ENCODE measurements at regions not wholly inside any gene's neighbourhood (a gene's known extent, or its start where the extent isn't known, plus 50 kb on each side); places are given as distances from the start of the nearest gene placed in this dataset.

GRCh38 chr2:133838642-133839365 lies 270.5 kb upstream of the NCKAP5 start:
- ChIA-PET POLR2A (no interaction called here), CTCF (no interaction called here)
- TF ChIP-seq SP1 (IDR thresholded peaks at IDR 0.05) = no peak
- no peak for TF ChIP-seq TARDBP (IDR thresholded peaks at IDR 0.05)
- TF ChIP-seq FOXA1 (IDR thresholded peaks at IDR 0.05) = no peak
- no peak for TF ChIP-seq HDGF (IDR thresholded peaks at IDR 0.05; ENCODE audit: borderline replicate concordance)
- no peak for TF ChIP-seq CTBP1 (IDR thresholded peaks at IDR 0.05; ENCODE audit: borderline replicate concordance)
- no peak for TF ChIP-seq LEF1 (IDR thresholded peaks at IDR 0.05; ENCODE audit: borderline replicate concordance)
- TF ChIP-seq L3MBTL2 (conservative IDR thresholded peaks at IDR 0.05) = no peak
- TF ChIP-seq SUZ12 (IDR thresholded peaks at IDR 0.05) = no peak
- no peak for TF ChIP-seq FOXM1 (IDR thresholded peaks at IDR 0.05; ENCODE audit: borderline replicate concordance)
- no peak for TF ChIP-seq BHLHE40 (IDR thresholded peaks at IDR 0.05; ENCODE audit: borderline replicate concordance)
- no peak for TF ChIP-seq NFRKB (IDR thresholded peaks at IDR 0.05)
- TF ChIP-seq ARNT (IDR thresholded peaks at IDR 0.05) = no peak
- TF ChIP-seq, protein P1, sequence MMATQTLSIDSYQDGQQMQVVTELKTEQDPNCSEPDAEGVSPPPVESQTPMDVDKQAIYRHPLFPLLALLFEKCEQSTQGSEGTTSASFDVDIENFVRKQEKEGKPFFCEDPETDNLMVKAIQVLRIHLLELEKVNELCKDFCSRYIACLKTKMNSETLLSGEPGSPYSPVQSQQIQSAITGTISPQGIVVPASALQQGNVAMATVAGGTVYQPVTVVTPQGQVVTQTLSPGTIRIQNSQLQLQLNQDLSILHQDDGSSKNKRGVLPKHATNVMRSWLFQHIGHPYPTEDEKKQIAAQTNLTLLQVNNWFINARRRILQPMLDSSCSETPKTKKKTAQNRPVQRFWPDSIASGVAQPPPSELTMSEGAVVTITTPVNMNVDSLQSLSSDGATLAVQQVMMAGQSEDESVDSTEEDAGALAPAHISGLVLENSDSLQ (IDR thresholded peaks at IDR 0.05) = no peak
- no peak for TF ChIP-seq ELF4 (IDR thresholded peaks at IDR 0.05)
- TF ChIP-seq ZNF384 (IDR thresholded peaks at IDR 0.05) = no peak
- no peak for TF ChIP-seq FOXK2 (IDR thresholded peaks at IDR 0.05)
- no peak for DNase-seq (ENCODE audit: extremely low spot score)

- DNase-seq (ENCODE audit: extremely low spot score) = no peak
- TF ChIP-seq ZNF384 (IDR thresholded peaks at IDR 0.05) (no peak), ELF4 (IDR thresholded peaks at IDR 0.05) (no peak), FOXM1 (IDR thresholded peaks at IDR 0.05; ENCODE audit: borderline replicate concordance) (no peak), TARDBP (IDR thresholded peaks at IDR 0.05) (no peak), FOXA1 (IDR thresholded peaks at IDR 0.05) (no peak), ARNT (IDR thresholded peaks at IDR 0.05) (no peak), L3MBTL2 (conservative IDR thresholded peaks at IDR 0.05) (no peak), HDGF (IDR thresholded peaks at IDR 0.05; ENCODE audit: borderline replicate concordance) (no peak), SP1 (IDR thresholded peaks at IDR 0.05) (no peak), CTBP1 (IDR thresholded peaks at IDR 0.05; ENCODE audit: borderline replicate concordance) (no peak), SUZ12 (IDR thresholded peaks at IDR 0.05) (no peak), LEF1 (IDR thresholded peaks at IDR 0.05; ENCODE audit: borderline replicate concordance) (no peak), FOXK2 (IDR thresholded peaks at IDR 0.05) (no peak), BHLHE40 (IDR thresholded peaks at IDR 0.05; ENCODE audit: borderline replicate concordance) (no peak)
- TF ChIP-seq, protein P1 (IDR thresholded peaks at IDR 0.05) = no peak
- POLR2A ChIA-PET = no interaction called here
- CTCF ChIA-PET = no interaction called here
These were observed 271.4 kb upstream of the NCKAP5 start for GRCh38 chr2:133839677-133840076.

DNA sequence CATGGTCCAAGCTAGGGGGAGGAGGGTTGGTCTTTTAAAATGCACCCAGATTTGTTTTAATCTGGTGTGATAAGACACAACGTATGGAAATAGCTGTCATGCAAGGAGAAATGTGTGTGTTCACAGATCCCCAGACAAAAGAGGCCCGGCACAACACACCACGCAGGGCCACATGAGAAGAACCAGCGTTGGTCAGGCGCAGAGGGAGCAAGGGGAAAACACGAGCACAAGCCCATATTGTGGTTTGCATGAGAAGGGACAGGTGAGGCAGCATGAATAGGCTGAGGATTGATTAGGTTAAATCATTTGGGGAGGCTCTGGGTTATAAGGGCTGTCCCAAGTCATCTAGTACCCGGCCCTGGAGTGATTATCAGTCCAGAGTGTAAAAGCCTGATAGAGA lies 272.5 kb upstream of the NCKAP5 start:
- CTCF ChIA-PET = interaction anchor here (0.7 kb wide), 1 partner anchor 323 kb away, joined by 3 read pairs; no protein-coding TSS in a partner anchor
- POLR2A ChIA-PET = no interaction called here
- no peak for DNase-seq (ENCODE audit: extremely low spot score)
- TF ChIP-seq CTBP1 (IDR thresholded peaks at IDR 0.05; ENCODE audit: borderline replicate concordance) (no peak), SP1 (IDR thresholded peaks at IDR 0.05) (no peak), ARNT (IDR thresholded peaks at IDR 0.05) (no peak), ELF4 (IDR thresholded peaks at IDR 0.05) (no peak), LEF1 (IDR thresholded peaks at IDR 0.05; ENCODE audit: borderline replicate concordance) (no peak), L3MBTL2 (conservative IDR thresholded peaks at IDR 0.05) (no peak), NFRKB (IDR thresholded peaks at IDR 0.05) (no peak), FOXM1 (IDR thresholded peaks at IDR 0.05; ENCODE audit: borderline replicate concordance) (no peak), ZNF384 (IDR thresholded peaks at IDR 0.05) (no peak), SUZ12 (IDR thresholded peaks at IDR 0.05) (no peak), HDGF (IDR thresholded peaks at IDR 0.05; ENCODE audit: borderline replicate concordance) (no peak)

DNA sequence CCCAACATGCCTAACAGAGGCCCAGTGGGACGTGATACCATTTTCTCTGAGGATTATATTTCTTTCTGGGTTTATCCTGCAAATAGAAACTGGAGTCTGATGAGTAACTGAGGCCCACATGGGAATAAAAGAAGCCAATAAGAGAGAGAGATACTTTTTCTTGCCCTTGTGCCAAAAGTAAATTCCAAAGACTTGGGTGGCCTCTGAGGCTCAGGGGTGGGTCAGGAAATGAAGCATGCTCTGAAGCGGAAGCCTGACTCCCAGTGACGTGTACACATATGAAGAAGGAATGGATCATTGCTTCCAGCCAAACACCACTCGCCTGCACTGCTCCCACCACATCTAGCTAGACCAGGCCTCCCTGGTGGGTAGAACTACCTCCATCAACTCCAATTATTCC lies 273.6 kb upstream of the NCKAP5 start:
- TF ChIP-seq CTBP1 (IDR thresholded peaks at IDR 0.05; ENCODE audit: borderline replicate concordance) = no peak
- TF ChIP-seq ELF4 (IDR thresholded peaks at IDR 0.05) = no peak
- TF ChIP-seq FOXA1 (IDR thresholded peaks at IDR 0.05) = no peak
- no peak for TF ChIP-seq ZNF384 (IDR thresholded peaks at IDR 0.05)
- TF ChIP-seq TARDBP (IDR thresholded peaks at IDR 0.05) = no peak
- TF ChIP-seq L3MBTL2 (conservative IDR thresholded peaks at IDR 0.05) = no peak
- TF ChIP-seq SP1 (IDR thresholded peaks at IDR 0.05) = no peak
- TF ChIP-seq LEF1 (IDR thresholded peaks at IDR 0.05; ENCODE audit: borderline replicate concordance) = no peak
- no peak for TF ChIP-seq NFRKB (IDR thresholded peaks at IDR 0.05)
- TF ChIP-seq SUZ12 (IDR thresholded peaks at IDR 0.05) = no peak
- no peak for TF ChIP-seq BHLHE40 (IDR thresholded peaks at IDR 0.05; ENCODE audit: borderline replicate concordance)
- TF ChIP-seq HDGF (IDR thresholded peaks at IDR 0.05; ENCODE audit: borderline replicate concordance) = no peak
- no peak for TF ChIP-seq FOXM1 (IDR thresholded peaks at IDR 0.05; ENCODE audit: borderline replicate concordance)
- TF ChIP-seq, protein P1 (IDR thresholded peaks at IDR 0.05) = no peak
- TF ChIP-seq FOXK2 (IDR thresholded peaks at IDR 0.05) = no peak
- no peak for TF ChIP-seq ARNT (IDR thresholded peaks at IDR 0.05)
- ChIA-PET CTCF (no interaction called here), POLR2A (no interaction called here)
- no peak for DNase-seq (ENCODE audit: extremely low spot score)

DNA sequence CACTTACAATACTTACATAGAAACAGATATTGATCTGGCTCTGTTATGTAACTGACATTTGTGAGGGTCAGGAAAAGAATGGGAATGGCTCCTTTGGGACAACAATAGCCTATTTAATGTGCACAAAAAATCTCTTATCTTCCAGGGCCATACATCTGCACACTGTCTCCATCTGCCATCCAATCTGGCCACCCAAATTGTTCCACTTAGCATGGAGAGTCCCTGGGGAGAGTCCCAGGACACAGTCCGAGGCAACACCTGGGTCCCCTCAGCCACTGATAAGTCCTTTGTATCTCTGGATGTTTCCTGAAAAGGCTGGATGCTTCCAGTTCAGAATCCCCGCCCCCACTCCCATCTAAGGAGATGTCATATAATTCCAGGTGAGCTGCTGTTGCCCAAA lies 274.2 kb upstream of the NCKAP5 start:
- TF ChIP-seq L3MBTL2 (conservative IDR thresholded peaks at IDR 0.05) (no peak), HDGF (IDR thresholded peaks at IDR 0.05; ENCODE audit: borderline replicate concordance) (no peak), SP1 (IDR thresholded peaks at IDR 0.05) (no peak), BHLHE40 (IDR thresholded peaks at IDR 0.05; ENCODE audit: borderline replicate concordance) (no peak), LEF1 (IDR thresholded peaks at IDR 0.05; ENCODE audit: borderline replicate concordance) (no peak), CTBP1 (IDR thresholded peaks at IDR 0.05; ENCODE audit: borderline replicate concordance) (no peak), FOXK2 (IDR thresholded peaks at IDR 0.05) (no peak), SUZ12 (IDR thresholded peaks at IDR 0.05) (no peak), FOXA1 (IDR thresholded peaks at IDR 0.05) (no peak), ARNT (IDR thresholded peaks at IDR 0.05) (no peak), FOXM1 (IDR thresholded peaks at IDR 0.05; ENCODE audit: borderline replicate concordance) (no peak), TARDBP (IDR thresholded peaks at IDR 0.05) (no peak), NFRKB (IDR thresholded peaks at IDR 0.05) (no peak), ELF4 (IDR thresholded peaks at IDR 0.05) (no peak), ZNF384 (IDR thresholded peaks at IDR 0.05) (no peak)
- TF ChIP-seq, protein P1 (IDR thresholded peaks at IDR 0.05) = no peak
- ChIA-PET CTCF (interaction anchor here (0.6 kb wide), 1 partner anchor 114 kb away, joined by 3 read pairs; no protein-coding TSS in a partner anchor), POLR2A (no interaction called here)
- DNase-seq (ENCODE audit: extremely low spot score) = no peak
